GM19023 (cell line): ENCODE measurements at regions not wholly inside any gene's neighbourhood (a gene's known extent, or its start where the extent isn't known, plus 50 kb on each side); places are given as distances from the start of the nearest gene placed in this dataset.

Source experiments
- ATAC-seq: cut with Tn5 transposase; IDR thresholded peaks from one replicate; pipeline ENCODE4 v1.9.1; 2021; ENCODE audit warnings: mild to moderate bottlenecking, moderate library complexity; ENCODE audit not compliant: unreplicated experiment

DNA sequence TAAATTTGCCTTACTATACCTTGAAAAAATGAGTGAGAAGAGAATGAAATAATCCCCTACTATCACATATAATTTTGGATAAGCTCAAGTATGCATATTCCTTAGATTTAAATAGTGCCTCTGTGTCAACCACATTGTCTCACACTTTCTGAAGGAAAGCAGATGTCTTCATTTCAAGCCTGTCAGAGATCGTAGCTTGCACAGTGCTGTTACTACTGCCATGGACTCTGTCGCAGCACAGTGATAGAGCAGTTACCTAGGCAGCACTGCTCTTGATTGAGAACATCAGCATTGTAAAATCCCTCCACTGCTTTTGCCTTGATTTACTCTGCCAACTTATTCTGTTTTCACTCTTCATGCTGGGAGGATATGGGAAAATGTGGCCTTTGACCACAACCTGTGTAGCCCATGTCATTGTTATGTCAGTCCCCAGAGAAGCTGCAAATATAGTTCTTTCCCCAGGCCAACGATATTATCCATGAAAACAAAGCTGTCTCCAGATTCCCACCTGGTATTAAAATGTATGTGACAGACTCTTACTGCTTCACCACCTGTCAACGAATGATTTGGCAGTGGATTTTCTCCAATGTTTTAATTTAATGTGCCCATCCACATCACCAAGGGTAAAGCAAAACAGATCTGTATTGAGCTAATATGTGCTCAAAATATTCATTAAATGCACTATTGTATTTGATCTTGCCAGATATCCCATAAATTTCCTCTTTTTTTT lies 675.7 kb downstream of the METTL4 start:
- no peak for ATAC-seq

DNA sequence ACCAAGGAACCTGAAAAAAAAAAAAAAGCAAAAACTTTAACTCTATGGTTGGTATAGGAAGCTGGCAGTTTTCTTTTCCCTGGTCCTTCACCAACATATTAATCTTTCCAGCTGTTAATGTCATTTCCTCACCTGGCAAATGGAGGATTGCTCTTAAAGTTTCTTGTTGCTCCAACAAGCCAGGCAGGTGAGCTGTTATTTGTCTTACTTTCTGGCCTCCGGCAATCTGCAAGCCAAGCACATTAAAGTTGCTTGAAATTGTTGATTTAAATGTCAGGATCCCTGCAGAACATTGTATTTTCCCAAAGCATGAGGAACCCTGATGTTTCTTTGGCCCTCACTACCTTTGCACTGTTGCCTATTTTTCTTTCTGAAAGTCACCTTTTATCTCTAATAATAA lies 664.9 kb downstream of the METTL4 start:
- ATAC-seq: no peak

DNA sequence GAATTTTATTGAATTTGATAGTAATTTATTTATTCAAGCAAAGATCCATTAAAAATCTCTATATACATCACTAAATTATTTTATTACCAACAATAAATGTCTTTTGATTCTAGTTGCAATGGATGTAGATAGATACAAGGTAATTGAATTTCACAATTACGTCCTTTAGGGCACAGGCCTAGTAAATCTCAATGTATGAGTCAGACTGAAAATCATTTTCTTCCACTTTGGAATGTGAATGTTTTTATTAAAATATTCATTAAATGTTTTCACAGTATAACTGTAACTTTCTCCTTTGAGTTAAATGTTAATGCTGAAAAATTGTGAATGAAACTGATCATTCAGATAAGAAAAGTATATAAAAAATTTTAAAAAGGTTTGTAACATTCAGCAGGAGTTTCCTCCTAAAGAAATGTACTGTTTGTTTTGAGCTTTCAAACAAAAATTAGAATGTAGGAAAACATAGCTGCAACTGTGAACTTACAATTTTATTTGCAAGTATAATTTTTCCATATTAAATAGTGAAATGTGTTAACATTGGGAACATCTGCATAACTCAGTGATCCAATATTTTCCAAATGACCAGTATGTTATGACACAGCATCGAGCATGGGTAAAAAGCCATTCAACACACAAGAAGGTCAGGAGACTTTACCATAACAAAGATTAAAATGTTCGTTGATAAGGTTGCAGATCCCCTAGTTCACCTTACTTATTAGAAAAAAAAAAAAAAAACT lies 663.7 kb downstream of the METTL4 start:
- ATAC-seq: no peak

DNA sequence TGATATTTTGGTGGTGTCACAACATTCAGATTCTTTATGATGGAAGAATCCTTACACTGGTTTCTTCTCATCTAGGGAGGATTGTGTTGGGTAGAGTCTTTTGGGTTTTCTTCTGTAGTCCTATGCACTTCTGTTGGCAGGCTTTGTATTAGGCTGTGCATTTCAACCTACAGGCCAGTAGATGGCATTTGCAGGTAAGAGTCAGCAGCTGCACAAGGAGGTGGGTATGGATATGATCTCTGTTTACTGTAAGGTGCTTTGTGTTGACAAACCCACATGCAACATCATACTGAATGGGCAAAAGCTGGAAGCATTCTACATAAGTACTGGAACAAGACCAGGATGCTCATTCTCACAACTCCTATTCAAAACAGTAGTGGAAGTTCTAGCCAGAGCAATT lies 656.8 kb downstream of the METTL4 start:
- ATAC-seq: no peak

DNA sequence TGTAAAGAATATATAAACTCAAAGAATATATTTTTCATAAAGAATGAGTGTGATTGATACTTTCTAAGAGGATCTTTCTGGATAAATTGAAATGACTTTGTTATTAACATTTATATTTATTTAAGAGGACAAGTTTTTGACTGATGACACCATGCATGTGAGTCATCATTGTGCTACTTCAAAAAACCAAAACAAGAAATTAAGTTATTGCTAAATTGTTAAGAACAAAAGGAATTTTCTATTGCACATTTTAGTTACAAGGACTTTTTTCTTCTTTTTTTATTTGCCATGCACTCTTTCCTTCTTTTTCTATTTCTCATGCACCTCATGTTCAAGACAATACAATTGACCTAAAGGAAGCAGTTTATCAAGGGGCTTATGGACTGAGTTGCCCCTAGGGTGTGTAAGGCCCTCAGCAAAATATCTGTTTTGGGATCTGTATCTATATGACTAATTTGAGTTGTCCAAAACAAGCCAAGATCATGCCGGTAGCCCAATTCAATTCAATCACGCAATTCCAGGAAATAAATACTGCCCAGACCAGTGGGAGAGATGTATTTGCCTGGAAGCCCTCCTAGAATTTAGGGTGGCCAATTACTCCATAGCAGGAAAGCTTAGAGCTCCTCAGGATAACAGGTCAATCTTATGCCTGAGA lies 654.3 kb downstream of the METTL4 start:
- no peak for ATAC-seq

DNA sequence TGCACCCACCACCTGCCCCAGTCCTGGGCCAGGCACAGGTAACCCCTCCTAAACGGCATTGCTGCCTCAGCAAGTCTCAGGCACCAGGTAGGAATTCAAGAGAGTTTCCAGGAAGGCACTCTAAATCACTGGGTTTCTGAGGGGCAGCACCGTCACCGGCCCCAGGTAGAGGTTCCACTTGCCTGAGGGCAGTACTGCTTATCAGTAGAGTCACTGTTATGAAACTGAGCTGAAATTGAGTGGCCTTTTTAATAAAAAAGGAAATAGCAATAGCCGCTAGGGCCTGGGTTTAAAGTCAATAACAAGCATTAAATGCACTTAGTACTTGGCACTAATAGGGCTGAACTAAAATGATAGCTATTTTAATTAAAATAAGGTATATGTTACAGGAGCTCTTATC lies 653.7 kb downstream of the METTL4 start:
- ATAC-seq: no peak

DNA sequence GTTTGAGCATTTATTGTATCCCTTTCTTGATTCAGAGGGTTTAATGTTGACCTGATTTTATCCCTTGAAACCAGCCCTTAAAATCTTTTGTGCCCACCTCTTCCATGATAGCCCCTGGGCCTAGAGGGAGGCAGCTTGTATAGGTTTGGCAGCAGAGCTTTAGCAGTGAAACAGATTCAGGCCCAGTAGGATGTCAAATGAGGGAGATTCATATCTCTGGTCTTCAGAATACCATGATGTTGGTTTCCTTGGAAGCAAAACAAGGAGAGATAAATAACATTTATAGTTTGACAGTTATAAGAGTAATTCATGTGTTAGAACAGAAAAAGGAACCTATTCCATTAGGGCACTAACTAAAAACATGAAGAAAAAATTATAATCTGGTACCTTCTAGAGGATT lies 649.2 kb downstream of the METTL4 start:
- no peak for ATAC-seq

DNA sequence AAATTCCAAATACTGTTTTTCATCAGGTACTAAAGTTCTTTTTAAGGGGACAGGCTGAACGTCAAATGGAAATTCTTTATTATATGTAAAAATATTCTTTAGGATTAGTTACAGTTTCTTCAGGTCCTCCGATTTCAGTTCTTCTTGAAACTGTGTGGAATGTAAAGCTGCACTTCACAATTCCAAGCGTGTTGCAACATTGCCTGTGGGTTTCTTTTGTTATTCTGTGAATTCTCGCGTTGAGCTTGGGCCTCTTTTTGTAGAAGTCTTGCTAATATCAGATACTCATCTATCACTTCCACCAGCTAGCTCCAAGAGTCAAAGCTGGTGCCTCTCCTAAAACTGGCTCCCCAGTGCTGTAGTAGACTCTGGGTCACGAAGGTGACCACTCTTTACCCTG lies 642.6 kb downstream of the METTL4 start:
- ATAC-seq: no peak

DNA sequence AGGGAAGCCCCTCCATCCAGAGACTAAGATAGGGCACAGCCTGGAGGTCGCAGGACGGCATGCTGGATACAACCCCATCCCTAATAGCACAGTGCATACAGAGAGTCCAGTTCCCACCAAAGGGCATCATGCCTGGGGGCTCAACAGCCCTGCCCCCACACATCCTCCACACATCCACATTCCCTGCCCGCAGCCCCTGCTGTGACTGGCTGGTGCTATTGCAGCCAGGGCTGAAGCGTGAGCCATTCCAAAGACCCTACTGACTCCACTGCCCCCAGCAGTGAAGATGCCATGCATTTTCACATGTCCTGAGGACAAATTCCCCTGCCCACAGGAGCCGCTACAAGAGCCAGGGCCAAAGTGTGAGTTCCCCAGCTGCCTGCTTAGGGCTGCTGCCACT lies 641.6 kb downstream of the METTL4 start:
- ATAC-seq: no peak

DNA sequence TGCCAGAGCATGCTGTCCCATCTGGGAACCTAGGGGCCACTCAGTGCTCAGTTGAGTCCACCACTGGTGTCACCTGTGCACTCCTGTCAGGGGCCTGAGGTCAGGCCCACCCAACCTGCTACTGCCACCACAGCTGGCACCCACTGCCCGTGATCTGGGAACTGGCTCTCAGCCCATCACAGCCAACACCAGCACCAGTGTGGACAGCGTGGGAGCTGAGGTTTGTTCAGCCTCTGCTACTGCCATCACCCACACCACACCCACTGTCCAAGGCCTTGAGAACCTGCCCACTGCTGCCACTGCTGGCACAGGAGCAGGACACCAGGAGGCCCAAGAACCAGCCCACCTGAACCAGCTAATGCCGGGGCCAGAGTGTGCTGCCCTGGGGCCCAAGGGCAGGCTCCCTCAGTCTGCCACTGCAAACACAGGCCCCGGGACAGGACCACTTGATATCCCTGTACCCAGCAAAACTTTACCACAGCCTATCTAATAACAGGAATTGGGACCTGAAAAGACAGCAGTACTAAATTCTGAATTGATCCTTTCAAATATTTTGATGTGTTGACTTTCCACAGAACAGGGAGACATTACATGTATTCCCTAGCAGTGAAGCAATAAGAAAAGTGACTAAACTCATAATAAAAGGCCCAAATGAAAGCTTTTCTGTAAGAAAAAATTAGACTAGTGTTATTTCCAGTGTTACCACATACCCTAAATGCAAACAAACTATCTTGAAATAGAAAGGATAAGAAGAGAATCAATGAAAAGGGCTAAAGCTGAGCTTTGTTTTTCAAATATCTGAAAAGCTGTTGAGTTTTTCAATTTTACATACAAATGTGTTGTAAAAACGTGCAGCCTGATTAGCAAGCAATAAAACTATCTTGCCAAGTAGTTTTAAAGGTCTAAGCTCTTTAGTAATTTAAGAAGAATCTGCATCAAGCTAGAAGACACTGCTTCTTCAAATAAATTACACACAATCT lies 640.7 kb downstream of the METTL4 start:
- ATAC-seq: no peak

DNA sequence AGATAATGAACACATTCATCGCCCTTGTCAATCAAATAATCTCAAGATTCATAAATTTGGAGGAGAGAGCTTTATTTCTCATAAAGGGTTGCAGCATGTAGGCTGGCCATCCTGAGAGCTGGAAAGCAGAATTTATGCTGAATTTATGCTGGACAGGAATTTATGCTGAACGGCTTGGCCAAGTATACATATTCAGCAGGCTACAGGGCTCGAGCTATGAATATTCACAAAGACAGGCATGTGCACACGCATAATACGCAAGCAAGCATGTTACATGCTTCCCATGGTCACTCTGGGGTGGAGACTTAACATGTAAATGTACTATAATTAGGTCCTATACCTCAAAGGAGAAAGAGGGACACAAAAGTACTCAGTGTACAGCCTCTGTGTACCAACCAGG lies 618.8 kb downstream of the METTL4 start:
- no peak for ATAC-seq

DNA sequence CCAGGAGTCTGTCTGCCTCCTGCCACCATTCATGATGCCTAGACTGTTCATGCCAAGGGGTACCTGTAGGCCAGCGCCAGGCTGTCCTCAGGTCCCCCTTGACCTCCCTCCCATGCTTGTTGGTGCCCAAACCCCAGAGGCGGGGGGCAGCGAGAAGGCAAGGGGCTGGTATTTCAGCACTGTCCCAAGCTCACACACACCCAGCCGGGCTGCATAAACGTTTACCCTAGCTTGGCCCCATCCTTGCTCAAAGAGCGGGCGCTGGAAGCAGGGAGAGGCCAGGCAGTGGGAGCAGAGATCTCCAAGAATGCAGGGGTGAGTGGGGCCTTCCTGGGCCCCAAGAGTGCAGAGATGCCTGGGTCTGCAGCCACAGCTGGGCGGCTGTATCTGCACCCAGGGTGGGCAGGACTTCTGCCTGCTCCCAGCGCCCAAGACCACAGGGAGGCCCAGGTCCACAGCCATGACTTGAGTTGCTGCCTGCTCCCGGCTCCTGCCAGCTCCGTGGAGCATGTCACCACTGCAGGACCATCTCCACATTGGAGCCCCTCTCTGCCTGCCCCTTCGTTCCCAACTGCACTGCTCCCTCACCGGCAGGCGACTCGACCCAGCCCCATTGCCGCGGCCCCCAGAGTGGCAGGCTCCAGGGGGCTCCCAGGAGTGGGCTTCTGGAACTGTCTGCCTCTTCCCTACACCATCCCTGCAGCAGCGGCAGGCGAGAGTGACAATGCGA lies 616.6 kb downstream of the METTL4 start:
- no peak for ATAC-seq

DNA sequence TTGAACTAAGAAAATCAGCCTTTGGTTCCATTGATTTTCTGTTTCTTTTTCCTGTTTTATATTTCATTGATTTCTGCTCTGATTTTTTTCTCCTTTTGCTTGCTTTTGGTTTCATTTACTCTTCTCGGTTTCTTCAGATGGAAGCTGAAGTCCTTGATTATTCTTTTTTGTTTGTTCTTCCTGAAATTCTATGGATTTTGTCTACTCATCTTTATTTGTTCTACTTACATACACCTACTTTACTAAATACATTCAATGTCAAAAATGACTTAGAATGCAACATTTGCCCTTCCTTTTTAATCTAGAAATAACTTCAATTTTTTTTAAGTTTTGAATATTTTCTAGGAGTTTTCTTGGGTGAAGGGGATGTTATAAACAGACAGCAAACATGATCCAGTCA lies 612.5 kb downstream of the METTL4 start:
- no peak for ATAC-seq

DNA sequence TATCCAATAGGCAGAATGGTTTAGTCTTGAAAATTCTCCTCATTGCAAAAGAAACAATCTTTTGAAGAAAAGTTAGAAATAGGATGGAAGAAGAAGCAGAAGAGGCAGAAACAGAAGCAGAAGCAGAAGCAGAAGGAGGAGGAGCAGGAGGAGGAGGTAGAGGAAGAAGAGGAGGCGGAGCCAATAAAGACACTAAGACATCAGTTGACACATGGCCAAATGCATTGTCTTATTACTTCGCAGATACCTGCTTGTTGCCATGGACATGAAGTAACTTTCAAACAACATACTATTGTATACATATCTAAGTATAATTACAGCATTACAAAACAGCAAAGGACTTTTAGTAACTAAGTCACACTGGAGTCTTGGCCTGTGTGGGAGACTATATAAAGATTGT lies 606.3 kb downstream of the METTL4 start:
- ATAC-seq: no peak

DNA sequence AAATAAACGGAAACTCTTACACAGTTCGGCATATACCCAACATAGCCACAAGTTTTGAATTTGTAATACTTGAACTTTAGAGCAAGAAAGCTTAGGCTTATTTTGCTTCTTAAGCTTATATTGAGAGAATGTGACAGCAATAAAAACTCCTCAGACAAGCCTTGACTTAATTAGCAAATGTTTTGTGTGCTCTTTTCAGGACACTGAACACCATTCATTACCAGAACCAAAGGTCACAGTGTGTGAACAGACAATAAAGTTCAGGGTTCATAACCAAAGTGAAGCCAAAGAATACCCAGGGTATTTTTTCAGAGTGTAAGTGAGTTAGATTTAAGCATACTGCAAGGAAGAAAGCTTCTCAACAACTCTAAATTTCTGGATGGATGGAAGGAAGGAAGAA lies 605.8 kb downstream of the METTL4 start:
- no peak for ATAC-seq

DNA sequence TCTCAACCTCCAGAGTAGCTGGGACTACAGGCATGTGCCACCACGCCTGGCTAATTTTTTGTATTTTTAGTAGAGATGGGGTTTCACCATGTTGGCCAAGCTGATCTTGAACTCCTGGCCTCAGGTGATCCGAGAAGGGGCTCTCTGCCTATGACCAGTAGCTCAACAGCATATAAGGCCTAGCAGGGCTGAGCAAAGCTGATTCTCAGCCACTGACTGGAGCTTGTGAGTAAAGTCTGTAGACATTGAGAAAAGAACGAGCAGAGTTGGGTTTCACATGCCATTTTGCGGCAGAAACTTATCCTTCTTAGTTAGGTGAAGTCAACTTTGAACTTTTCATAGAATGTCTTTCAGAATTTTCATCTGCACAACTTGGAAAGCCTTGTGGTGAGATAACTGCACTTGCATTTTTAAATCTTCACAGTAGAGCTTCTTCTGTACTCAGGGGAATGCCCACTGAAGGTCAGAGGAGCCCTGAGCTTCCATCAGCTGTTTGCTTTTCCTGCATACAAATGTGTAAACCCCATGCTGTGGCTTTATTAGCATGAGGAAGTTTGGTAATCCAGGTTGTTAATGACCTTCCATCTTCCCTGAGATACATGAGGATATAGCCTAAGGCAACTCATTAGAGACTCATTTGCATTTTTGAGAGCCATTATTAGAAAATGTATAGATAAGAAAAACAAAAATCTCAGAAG lies 602.4 kb downstream of the METTL4 start:
- no peak for ATAC-seq

DNA sequence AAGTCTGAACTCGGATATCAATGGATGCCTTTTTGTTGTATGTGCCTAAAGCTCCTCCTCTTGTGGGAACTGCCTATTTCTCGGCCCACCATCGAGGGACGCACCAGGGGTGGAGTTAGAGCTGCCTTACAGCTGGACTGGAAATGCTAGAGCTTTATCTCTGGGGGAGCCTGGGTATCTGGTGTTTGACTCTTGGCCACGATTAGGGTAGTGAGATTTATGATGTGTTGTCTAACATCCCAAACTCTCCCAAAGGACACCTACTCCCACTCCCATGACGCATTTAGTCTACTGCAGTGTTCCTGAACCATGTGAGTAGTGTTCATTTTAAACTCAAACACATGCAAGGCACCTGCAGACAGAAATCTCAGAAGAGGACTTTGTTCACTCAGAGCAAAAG lies 594.8 kb downstream of the METTL4 start:
- ATAC-seq: no peak

DNA sequence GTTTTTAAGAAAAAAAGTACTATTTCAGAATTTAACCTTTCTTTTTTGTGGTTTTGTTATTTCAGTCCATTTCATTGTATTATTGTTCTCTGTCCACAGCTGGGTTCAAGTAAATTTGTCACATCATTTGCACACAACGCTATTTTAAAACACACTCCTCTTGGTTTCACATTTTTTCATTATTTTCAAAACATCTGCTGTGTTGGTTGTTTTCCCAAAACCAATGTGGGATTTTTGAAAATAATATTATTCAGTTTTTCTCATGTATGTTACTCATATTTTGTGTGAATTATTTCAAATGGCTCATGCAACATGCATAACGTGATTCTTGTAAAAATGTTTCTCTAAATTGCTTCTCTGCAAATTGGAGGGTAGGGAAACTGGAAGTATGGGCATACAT lies 589.2 kb downstream of the METTL4 start:
- ATAC-seq: no peak

DNA sequence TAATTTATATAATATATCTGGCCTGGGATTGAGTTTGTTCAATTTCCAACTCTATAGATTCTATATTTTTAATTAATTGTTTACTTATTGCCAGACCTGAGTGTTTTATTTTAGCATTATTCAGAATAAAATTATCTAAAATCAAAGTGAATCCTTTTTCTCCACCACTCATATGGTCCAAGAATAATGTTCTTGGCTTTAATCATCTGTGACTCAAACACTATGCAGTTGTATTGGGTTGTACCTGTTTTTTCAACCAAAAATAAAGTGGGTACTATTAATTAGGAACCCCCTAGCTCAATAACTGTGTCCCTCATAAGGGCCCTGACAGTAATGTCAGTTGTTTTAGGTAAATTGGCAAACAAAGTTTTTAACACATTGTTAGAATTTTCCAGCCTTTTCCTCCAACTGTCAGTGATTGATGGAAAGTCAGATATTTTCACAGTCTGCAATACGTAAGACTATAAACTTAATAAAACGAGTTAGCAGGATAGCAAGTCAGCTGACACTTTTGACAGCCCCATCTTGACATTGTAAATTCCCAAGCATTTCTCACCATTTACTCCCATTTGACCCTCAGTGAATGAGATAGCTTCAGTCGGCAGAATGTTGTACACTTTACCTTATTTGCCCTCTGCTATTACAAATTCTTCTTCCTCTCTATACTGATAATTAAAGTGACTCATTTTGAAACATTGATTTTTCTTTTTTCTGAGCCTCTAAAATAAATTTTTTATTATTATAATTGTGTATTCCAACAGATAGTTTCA lies 587.4 kb downstream of the METTL4 start:
- ATAC-seq: no peak
